ENCODE measurements at regions not wholly inside any gene's neighbourhood (a gene's known extent, or its start where the extent isn't known, plus 50 kb on each side); places are given as distances from the start of the nearest gene placed in this dataset.
"Not testable (repeated sequence)": the region's sequence is repeated elsewhere in the genome, so short reads cannot be mapped to it uniquely, and the experiment has no call there.

DNA sequence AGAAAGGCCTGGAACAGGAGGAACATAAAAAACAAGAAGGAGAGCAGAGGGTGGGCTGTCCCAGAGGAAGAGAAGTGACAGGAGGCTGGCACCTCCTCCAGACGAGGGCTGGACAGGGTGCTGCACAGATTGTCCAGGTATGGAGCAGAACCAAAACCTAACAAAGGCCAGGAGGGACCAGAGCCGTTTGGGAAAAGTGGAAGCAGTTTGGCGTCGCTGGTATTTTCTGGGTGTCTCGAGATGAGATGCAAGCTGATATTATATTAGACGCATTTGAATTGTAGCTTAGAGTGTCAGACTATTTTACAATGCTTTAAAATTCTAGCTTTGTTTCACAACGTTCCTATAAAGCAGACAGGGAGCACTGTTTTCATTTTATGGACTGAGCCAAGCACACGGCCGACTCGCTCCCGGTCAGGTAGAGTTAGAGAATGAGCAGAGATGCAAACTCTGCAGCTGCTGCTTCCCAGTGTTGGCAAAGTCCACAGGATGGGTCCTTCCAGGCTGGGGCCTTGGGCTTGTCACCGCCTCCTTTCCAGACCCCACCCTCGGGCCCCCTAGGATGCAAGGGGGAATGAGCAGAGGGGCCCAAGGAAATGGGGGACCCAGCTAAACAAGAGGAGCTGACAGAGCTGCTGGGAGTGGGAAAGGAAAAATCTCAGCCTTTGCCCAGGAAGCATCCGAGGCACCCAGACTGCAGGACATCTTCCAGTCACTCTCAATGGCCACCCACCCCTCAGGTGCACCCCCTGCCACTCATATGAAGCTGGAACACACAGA lies 60.8 kb upstream of the TMPRSS2 start:
- H3K4me3 ChIP-seq (ENCODE audit: insufficient read depth, low read depth, low read length), result no peak overlapping the region
- no peak overlapping the region for H3K27ac ChIP-seq (ENCODE audit: insufficient read depth, low read depth, low read length, poor library complexity, severe bottlenecking)
- H3K36me3 ChIP-seq (ENCODE audit: control insufficient read depth, insufficient read depth, low read length), result no peaks in the 10 kb centered on the region
- 83 to 91% methylated on average over 14 of the region's 14 CpGs for WGBS, 2 experiments
- no peaks in the 10 kb centered on the region for H3K27me3 ChIP-seq (ENCODE audit: control insufficient read depth, insufficient read depth, low read length, poor library complexity, severe bottlenecking)
- no peaks in the 10 kb centered on the region for H3K4me1 ChIP-seq (ENCODE audit: control insufficient read depth, insufficient read depth, low read length)
- no peaks in the 10 kb centered on the region for H3K9me3 ChIP-seq (ENCODE audit: control insufficient read depth, low read length)

DNA sequence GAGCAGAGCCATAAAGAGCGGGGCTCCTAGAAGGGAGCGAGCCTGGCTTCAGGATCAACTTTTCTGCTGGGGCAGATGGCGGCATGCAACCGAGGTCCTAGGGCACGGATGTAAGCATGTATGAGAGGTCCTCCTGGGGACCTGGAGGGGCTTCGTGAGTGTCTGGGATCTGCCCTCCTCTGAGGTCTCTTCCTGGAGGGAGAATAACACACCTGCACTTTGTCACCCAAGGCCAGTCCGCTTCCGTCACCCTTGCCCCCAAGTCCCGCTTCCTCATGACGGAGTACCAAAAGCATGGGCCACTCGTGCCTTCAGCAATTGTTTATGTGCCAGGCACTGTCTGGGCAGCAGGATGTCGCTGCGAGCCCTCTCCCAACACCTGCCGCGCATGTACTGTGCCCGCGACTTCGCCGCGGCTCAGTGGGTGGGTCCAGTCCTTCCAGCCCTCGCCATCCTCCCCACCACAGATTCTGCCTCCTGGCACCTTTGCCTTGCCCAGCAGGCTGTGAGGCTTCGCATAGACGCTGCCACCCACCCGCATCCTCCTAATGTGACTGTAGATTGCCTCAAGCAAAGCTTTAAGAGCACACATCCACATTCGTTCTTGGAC lies 60.0 kb upstream of the TMPRSS2 start:
- Histone ChIP-seq H3K27me3 (ENCODE audit: control insufficient read depth, insufficient read depth, low read length, poor library complexity, severe bottlenecking) (no peaks in the 10 kb centered on the region), H3K27ac (ENCODE audit: insufficient read depth, low read depth, low read length, poor library complexity, severe bottlenecking) (no peak overlapping the region), H3K4me3 (ENCODE audit: insufficient read depth, low read depth, low read length) (no peak overlapping the region), H3K36me3 (ENCODE audit: control insufficient read depth, insufficient read depth, low read length) (no peaks in the 10 kb centered on the region), H3K4me1 (ENCODE audit: control insufficient read depth, insufficient read depth, low read length) (no peaks in the 10 kb centered on the region), H3K9me3 (ENCODE audit: control insufficient read depth, low read length) (no peaks in the 10 kb centered on the region)
- WGBS, 2 experiments, result 88 to 89% methylated on average over 25 of the region's 25 CpGs

GRCh38 chr21:41567237-41567636 lies 59.3 kb upstream of the TMPRSS2 start:
- not testable (repeated sequence) for H3K36me3 ChIP-seq (ENCODE audit: control insufficient read depth, insufficient read depth, low read length); H3K4me3 ChIP-seq (ENCODE audit: insufficient read depth, low read depth, low read length); H3K27ac ChIP-seq (ENCODE audit: insufficient read depth, low read depth, low read length, poor library complexity, severe bottlenecking); H3K9me3 ChIP-seq (ENCODE audit: control insufficient read depth, low read length); H3K4me1 ChIP-seq (ENCODE audit: control insufficient read depth, insufficient read depth, low read length); H3K27me3 ChIP-seq (ENCODE audit: control insufficient read depth, insufficient read depth, low read length, poor library complexity, severe bottlenecking)
- WGBS, 2 experiments, result 92 to 95% methylated on average over 2 of the region's 2 CpGs

DNA sequence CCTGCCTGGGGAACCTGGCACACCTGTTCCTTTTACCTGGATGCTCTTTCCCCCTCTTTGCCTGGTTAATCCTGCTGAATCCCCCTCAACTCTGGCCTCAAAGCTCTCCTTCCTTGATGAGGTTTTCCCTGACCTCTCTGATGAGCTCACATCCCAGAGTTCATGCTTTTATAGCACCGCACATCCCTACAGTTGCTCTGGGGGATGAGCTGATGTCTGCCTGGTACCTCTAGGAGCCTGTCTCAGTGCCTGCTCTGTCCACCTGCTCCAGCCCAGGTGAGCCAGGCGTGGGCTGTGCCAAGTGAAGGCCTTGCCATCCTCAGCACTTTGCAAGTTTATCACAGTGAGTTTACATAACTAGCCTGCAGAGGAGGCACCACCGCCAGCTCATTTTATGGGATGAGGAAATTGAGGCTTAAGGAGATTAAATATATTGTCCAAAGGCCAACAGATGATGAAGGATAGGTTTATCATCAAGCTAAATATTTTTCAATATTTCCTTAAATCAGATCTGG lies 58.6 kb upstream of the TMPRSS2 start:
- Histone ChIP-seq H3K27me3 (ENCODE audit: control insufficient read depth, insufficient read depth, low read length, poor library complexity, severe bottlenecking) (no peaks in the 10 kb centered on the region), H3K27ac (ENCODE audit: insufficient read depth, low read depth, low read length, poor library complexity, severe bottlenecking) (no peak overlapping the region), H3K36me3 (ENCODE audit: control insufficient read depth, insufficient read depth, low read length) (no peaks in the 10 kb centered on the region), H3K9me3 (ENCODE audit: control insufficient read depth, low read length) (no peaks in the 10 kb centered on the region), H3K4me1 (ENCODE audit: control insufficient read depth, insufficient read depth, low read length) (no peaks in the 10 kb centered on the region), H3K4me3 (ENCODE audit: insufficient read depth, low read depth, low read length) (no peak overlapping the region)
- WGBS, 2 experiments, result 93 to 96% methylated on average over 3 of the region's 3 CpGs

DNA sequence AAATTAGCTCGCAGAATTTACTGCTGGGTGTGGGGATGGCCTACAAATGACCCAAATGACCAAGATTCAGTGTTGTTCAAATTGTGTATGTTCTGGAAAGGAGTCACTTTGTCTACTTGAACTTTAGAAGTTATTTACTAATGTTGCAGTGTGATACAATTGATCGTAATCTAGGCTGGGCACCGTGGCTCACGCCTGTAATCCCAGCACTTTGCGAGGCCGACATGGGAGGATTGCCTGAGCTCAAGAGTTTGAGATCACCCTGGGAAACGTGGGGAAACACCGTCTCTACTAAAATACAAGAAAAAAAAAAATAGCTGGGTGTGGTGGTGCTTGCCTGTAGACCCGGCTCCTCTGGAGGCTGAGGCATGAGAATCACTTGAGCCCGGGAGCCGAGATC lies 57.6 kb upstream of the TMPRSS2 start:
- WGBS, 2 experiments, result 80 to 85% methylated on average over 11 of the region's 11 CpGs

GRCh38 chr21:41564871-41565274 lies 56.9 kb upstream of the TMPRSS2 start:
- Histone ChIP-seq H3K27ac (ENCODE audit: insufficient read depth, low read depth, low read length, poor library complexity, severe bottlenecking) (no peak overlapping the region), H3K4me3 (ENCODE audit: insufficient read depth, low read depth, low read length) (no peak overlapping the region), H3K4me1 (ENCODE audit: control insufficient read depth, insufficient read depth, low read length) (no peaks in the 10 kb centered on the region), H3K9me3 (ENCODE audit: control insufficient read depth, low read length) (no peaks in the 10 kb centered on the region), H3K27me3 (ENCODE audit: control insufficient read depth, insufficient read depth, low read length, poor library complexity, severe bottlenecking) (no peaks in the 10 kb centered on the region), H3K36me3 (ENCODE audit: control insufficient read depth, insufficient read depth, low read length) (no peaks in the 10 kb centered on the region)
- 88% methylated on average over 10 of the region's 10 CpGs for WGBS, 2 experiments

More for the DNA sequence above, 57.6 kb upstream of the TMPRSS2 start:
- no peak overlapping the region for H3K27ac ChIP-seq (ENCODE audit: insufficient read depth, low read depth, low read length, poor library complexity, severe bottlenecking)
- H3K36me3 ChIP-seq (ENCODE audit: control insufficient read depth, insufficient read depth, low read length), result no peaks in the 10 kb centered on the region
- H3K4me3 ChIP-seq (ENCODE audit: insufficient read depth, low read depth, low read length), result no peak overlapping the region
- H3K27me3 ChIP-seq (ENCODE audit: control insufficient read depth, insufficient read depth, low read length, poor library complexity, severe bottlenecking), result no peaks in the 10 kb centered on the region
- no peaks in the 10 kb centered on the region for H3K9me3 ChIP-seq (ENCODE audit: control insufficient read depth, low read length)
- H3K4me1 ChIP-seq (ENCODE audit: control insufficient read depth, insufficient read depth, low read length), result no peaks in the 10 kb centered on the region

- Histone ChIP-seq H3K4me1 (ENCODE audit: control insufficient read depth, insufficient read depth, low read length) (no peaks in the 10 kb centered on the region), H3K27me3 (ENCODE audit: control insufficient read depth, insufficient read depth, low read length, poor library complexity, severe bottlenecking) (no peaks in the 10 kb centered on the region), H3K4me3 (ENCODE audit: insufficient read depth, low read depth, low read length) (no peak overlapping the region), H3K27ac (ENCODE audit: insufficient read depth, low read depth, low read length, poor library complexity, severe bottlenecking) (no peak overlapping the region), H3K9me3 (ENCODE audit: control insufficient read depth, low read length) (no peaks in the 10 kb centered on the region), H3K36me3 (ENCODE audit: control insufficient read depth, insufficient read depth, low read length) (no peaks in the 10 kb centered on the region)
- 90 to 91% methylated on average over 26 of the region's 26 CpGs for WGBS, 2 experiments
Observed at GRCh38 chr21:41562101-41563000, 54.4 kb upstream of the TMPRSS2 start.

DNA sequence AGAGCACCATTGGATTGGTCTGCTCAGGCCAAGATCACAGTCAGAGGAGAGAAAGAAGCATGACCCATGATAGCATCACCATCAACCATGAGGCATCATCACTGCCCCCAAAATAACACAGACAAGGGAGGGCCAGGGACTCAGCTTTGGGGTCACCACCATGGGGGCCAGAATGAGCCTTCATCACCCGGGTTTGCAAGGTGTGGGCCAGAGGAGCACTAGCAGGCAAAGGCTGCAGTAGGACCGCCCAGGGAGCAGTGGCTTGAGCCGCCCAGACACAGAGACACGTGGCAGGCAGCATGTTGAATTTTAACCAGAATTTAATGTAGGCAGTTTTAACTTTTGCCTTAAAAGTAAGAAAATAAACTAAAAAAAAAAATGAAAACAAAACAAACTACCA lies 53.7 kb upstream of the TMPRSS2 start:
- Histone ChIP-seq H3K27ac (ENCODE audit: insufficient read depth, low read depth, low read length, poor library complexity, severe bottlenecking) (no peak overlapping the region), H3K36me3 (ENCODE audit: control insufficient read depth, insufficient read depth, low read length) (no peaks in the 10 kb centered on the region), H3K4me1 (ENCODE audit: control insufficient read depth, insufficient read depth, low read length) (no peaks in the 10 kb centered on the region), H3K4me3 (ENCODE audit: insufficient read depth, low read depth, low read length) (no peak overlapping the region), H3K9me3 (ENCODE audit: control insufficient read depth, low read length) (no peaks in the 10 kb centered on the region), H3K27me3 (ENCODE audit: control insufficient read depth, insufficient read depth, low read length, poor library complexity, severe bottlenecking) (no peaks in the 10 kb centered on the region)
- WGBS, 2 experiments, result 91 to 92% methylated on average over 4 of the region's 4 CpGs

- WGBS, 2 experiments, result 74 to 75% methylated on average over 9 of the region's 9 CpGs
- Histone ChIP-seq H3K27ac (ENCODE audit: insufficient read depth, low read depth, low read length, poor library complexity, severe bottlenecking) (no peak overlapping the region), H3K9me3 (ENCODE audit: control insufficient read depth, low read length) (no peaks in the 10 kb centered on the region), H3K27me3 (ENCODE audit: control insufficient read depth, insufficient read depth, low read length, poor library complexity, severe bottlenecking) (no peaks in the 10 kb centered on the region), H3K36me3 (ENCODE audit: control insufficient read depth, insufficient read depth, low read length) (no peaks in the 10 kb centered on the region), H3K4me3 (ENCODE audit: insufficient read depth, low read depth, low read length) (no peak overlapping the region), H3K4me1 (ENCODE audit: control insufficient read depth, insufficient read depth, low read length) (no peaks in the 10 kb centered on the region)
Observed at GRCh38 chr21:41560661-41561158, 52.8 kb upstream of the TMPRSS2 start.

All from ectodermal cell (in vitro differentiated cells).